Glutamatergic neuron (in vitro differentiated cells): ENCODE measurements at regions not wholly inside any gene's neighbourhood (a gene's known extent, or its start where the extent isn't known, plus 50 kb on each side); places are given as distances from the start of the nearest gene placed in this dataset.
"Not testable (repeated sequence)": the region's sequence is repeated elsewhere in the genome, so short reads cannot be mapped to it uniquely, and the experiment has no call there.

ENCODE experiments used
- DNase-seq: peaks from one replicate; pipeline ENCODE4 v3.0.0; 2022
- H3K27ac Mint-ChIP-seq: one replicate; pipeline ENCODE4 v1.8.0; 2020; ENCODE audit warnings: mild to moderate bottlenecking, mixed read lengths, inconsistent platforms; ENCODE audit not compliant: unreplicated experiment
- H3K27me3 Mint-ChIP-seq: one replicate; pipeline ENCODE4 v1.8.0; 2020; ENCODE audit warnings: mild to moderate bottlenecking, moderate library complexity, mixed read lengths, inconsistent platforms; ENCODE audit not compliant: unreplicated experiment
- H3K36me3 Mint-ChIP-seq: one replicate; pipeline ENCODE4 v1.8.0; 2020; ENCODE audit warnings: mild to moderate bottlenecking, mixed read lengths, inconsistent platforms; ENCODE audit not compliant: unreplicated experiment
- H3K4me1 Mint-ChIP-seq: one replicate; pipeline ENCODE4 v1.8.0; 2020; ENCODE audit warnings: mild to moderate bottlenecking, low read depth, mixed read lengths, inconsistent platforms; ENCODE audit not compliant: unreplicated experiment
- H3K4me3 Mint-ChIP-seq: one replicate; pipeline ENCODE4 v1.8.0; 2020; ENCODE audit warnings: mild to moderate bottlenecking, mixed read lengths, inconsistent platforms; ENCODE audit not compliant: unreplicated experiment
- H3K9me3 Mint-ChIP-seq: one replicate; pipeline ENCODE4 v1.8.0; 2020; ENCODE audit warnings: mild to moderate bottlenecking, moderate library complexity, mixed read lengths, inconsistent platforms; ENCODE audit not compliant: unreplicated experiment
- TF ChIP-seq, protein P1 (sequence below): fragments of 200-600 bp; sonication (generic); IDR thresholded peaks from one replicate; pipeline ENCODE4 v1.5.0; 2021; ENCODE audit not compliant: partially characterized antibody, unreplicated experiment

DNA sequence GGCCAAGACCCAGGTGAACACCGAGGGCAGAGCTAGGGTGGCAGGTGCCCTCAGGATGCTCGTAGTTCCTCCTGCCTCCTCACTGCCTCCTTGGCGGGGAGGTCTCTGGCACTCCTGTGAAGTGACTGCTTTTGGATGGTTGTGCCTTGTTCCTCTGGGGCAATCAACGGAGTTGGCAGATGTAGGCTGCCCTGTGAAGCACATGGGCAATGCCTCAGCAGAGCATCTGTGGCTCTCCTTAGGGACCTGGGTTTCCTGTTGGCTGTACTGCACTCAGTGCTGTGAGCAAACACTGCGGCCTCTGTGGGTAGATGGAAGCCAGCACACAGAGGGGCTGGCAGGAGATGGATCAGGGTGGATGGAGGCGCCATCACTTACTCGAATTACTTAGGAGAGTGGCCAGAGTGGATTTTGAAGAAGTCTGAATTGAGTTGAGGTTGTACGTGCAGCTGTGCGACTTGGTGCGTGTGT, 71.4 kb upstream of the COL5A1 start:
- peak overlapping the region; percentile 22 for H3K4me3 Mint-ChIP-seq
- peaks cover 5% of the 10 kb centered on the region for H3K27me3 Mint-ChIP-seq
- DNase-seq = peak; percentile 52
- peak overlapping the region; percentile 9 for H3K27ac Mint-ChIP-seq
- no peaks in the 10 kb centered on the region for H3K36me3 Mint-ChIP-seq
- TF ChIP-seq, protein P1, sequence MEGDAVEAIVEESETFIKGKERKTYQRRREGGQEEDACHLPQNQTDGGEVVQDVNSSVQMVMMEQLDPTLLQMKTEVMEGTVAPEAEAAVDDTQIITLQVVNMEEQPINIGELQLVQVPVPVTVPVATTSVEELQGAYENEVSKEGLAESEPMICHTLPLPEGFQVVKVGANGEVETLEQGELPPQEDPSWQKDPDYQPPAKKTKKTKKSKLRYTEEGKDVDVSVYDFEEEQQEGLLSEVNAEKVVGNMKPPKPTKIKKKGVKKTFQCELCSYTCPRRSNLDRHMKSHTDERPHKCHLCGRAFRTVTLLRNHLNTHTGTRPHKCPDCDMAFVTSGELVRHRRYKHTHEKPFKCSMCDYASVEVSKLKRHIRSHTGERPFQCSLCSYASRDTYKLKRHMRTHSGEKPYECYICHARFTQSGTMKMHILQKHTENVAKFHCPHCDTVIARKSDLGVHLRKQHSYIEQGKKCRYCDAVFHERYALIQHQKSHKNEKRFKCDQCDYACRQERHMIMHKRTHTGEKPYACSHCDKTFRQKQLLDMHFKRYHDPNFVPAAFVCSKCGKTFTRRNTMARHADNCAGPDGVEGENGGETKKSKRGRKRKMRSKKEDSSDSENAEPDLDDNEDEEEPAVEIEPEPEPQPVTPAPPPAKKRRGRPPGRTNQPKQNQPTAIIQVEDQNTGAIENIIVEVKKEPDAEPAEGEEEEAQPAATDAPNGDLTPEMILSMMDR = no peak
- peaks cover 5% of the 10 kb centered on the region for H3K9me3 Mint-ChIP-seq
- H3K4me1 Mint-ChIP-seq = peaks cover 24% of the 10 kb centered on the region

DNA sequence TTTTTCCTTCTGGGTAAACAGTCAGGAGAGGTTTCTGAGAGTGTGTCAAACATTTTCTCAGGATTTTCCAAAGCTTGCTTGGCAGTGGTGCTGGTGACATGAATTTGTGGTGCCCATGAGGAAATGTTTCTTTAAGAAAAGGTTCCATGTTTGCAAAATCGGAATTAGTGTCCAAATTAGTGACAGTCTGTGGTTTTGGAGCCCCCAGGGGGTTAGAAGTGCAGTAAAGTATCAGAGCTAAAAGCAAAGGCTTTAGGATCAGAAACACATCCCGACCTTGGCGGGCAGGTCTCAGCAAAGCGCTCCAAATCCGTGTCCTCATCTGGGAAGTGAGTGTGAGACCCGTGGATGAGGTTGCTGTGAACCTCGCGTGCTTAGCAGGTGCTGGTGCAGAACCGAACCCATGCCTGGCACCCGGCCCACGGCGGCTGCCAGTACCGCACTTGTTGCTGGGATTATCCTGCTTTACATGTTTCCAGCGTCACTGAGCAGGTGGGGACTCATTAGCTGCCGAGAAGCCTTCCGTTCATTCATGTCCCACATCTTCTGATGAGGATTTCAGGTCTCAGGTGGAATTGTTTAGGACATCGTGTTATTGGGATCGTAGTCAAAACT, 70.8 kb upstream of the COL5A1 start:
- Mint-ChIP-seq H3K36me3 (no peaks in the 10 kb centered on the region), H3K4me3 (no peak overlapping the region), H3K9me3 (peaks cover 5% of the 10 kb centered on the region), H3K27ac (peak overlapping the region; percentile 9), H3K4me1 (peaks cover 25% of the 10 kb centered on the region), H3K27me3 (peaks cover 8% of the 10 kb centered on the region)
- TF ChIP-seq, protein P1 = no peak
- no peak for DNase-seq

DNA sequence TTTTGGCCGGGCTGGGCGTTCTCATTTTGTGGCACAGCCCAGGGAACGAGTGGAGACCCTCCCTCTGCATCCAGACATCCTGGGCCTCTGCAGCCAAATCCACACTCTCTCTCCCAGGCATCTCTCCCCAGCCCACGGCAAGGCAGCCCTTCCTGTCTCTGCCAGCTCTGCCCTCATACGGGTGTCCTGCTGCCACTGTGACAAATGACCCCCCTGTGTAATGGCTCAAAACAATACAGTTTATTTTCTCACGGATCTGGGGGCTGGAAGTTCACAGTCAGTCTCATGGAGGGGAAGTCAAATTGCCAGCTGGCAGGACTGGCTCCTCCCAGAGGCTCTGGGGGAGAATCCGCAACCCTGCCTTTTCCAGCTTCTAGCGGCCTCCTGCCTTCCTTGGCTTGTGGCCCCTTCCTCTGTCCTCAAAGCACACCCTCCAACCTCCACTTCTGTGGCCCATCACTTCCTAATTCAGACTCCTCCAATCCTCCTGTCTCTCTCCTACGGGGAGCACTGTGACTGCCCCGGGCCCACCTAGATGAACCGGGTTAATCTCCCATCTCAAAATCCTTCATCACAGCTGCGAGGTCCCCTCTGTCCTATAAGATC, 70.2 kb upstream of the COL5A1 start:
- H3K27ac Mint-ChIP-seq = no peak overlapping the region
- H3K4me1 Mint-ChIP-seq = peaks cover 26% of the 10 kb centered on the region
- TF ChIP-seq, protein P1 = no peak
- peaks cover 5% of the 10 kb centered on the region for H3K9me3 Mint-ChIP-seq
- H3K36me3 Mint-ChIP-seq = no peaks in the 10 kb centered on the region
- peaks cover 9% of the 10 kb centered on the region for H3K27me3 Mint-ChIP-seq
- H3K4me3 Mint-ChIP-seq = peak overlapping the region; percentile 19
- DNase-seq = no peak

DNA sequence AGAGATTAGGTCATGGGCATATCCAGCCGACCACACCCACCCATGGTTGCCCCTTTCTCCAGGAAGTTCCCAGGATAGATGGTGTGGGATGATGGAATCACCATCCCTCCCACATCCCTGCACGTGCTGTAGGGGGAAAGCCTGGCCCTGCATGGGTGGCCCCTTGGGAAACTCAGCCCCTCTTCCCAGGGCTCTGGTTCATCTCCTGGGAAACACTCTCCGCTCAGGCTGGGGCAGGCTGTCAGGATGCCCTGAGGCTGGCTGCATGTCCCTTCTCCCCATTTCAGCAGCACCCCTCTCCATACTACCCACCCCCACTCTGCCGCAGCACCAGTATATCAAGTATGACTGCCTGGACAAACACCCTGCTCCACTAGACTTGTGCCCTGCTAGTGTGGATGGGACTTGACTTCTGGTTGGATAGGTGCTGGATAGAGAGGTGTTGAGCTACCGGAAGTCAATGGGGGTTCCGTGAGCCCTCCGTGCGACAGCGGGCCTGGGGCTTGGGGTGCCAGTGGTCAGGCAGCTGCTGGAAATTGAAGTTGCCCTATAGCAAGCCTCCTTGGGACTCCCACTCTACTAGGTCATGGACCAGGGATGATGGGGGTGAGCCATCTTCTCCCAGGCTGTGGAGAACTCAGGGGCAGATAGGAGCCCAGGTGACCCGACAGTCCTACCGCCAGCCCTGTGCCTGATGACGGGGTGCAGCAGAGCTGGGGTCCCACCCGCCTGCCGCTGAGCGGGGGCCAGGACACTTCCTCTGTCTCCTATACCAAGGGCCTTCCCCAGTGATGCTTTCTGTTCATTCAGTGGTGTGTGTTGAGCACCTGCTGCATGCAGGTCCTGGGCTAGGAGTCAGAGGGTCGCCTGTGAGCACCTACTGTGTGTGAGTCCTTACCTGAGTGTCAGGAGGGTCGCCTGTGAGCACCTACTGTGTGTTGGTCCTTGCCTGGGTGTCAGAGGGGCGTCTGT, 69.4 kb upstream of the COL5A1 start:
- Mint-ChIP-seq H3K4me3 (no peak overlapping the region), H3K36me3 (no peaks in the 10 kb centered on the region), H3K9me3 (peaks cover 5% of the 10 kb centered on the region), H3K27me3 (peaks cover 9% of the 10 kb centered on the region), H3K4me1 (peaks cover 26% of the 10 kb centered on the region), H3K27ac (no peak overlapping the region)
- no peak for DNase-seq
- TF ChIP-seq, protein P1 = no peak

DNA sequence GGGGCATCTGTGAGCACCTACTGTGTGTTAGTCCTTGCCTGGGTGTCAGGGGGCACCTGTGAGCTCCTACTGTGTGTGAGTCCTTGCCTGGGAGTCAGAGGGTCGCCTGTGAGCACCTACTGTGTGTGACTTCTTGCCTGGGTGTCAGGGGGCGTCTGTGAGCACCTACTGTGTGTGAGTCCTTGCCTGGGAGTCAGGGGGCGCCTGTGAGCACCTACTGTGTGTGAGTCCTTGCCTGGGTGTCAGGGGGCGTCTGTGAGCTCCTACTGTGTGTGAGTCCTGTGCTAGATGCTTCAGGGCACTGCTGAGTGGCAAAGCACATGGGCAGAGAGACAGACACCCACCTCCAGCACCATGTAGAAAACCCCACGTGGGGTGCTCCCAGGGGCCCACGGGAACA, 66.9 kb upstream of the COL5A1 start:
- peaks cover 18% of the 10 kb centered on the region for H3K4me1 Mint-ChIP-seq
- DNase-seq, H3K27ac Mint-ChIP-seq, H3K27me3 Mint-ChIP-seq, H3K4me3 Mint-ChIP-seq, H3K36me3 Mint-ChIP-seq, H3K9me3 Mint-ChIP-seq: not testable (repeated sequence)
